ENCODE measurements at regions not wholly inside any gene's neighbourhood (a gene's known extent, or its start where the extent isn't known, plus 50 kb on each side); places are given as distances from the start of the nearest gene placed in this dataset.
"Not testable (repeated sequence)": the region's sequence is repeated elsewhere in the genome, so short reads cannot be mapped to it uniquely, and the experiment has no call there.

- TF ChIP-seq BHLHE40 (IDR thresholded peaks at IDR 0.05; ENCODE audit: borderline replicate concordance); NFRKB (IDR thresholded peaks at IDR 0.05); SP1 (IDR thresholded peaks at IDR 0.05); ELF4 (IDR thresholded peaks at IDR 0.05); FOXM1 (IDR thresholded peaks at IDR 0.05; ENCODE audit: borderline replicate concordance); ARNT (IDR thresholded peaks at IDR 0.05); CTBP1 (IDR thresholded peaks at IDR 0.05; ENCODE audit: borderline replicate concordance); PKNOX1 (IDR thresholded peaks at IDR 0.05); HDGF (IDR thresholded peaks at IDR 0.05; ENCODE audit: borderline replicate concordance); LEF1 (IDR thresholded peaks at IDR 0.05; ENCODE audit: borderline replicate concordance); TARDBP (IDR thresholded peaks at IDR 0.05); L3MBTL2 (conservative IDR thresholded peaks at IDR 0.05); SUZ12 (IDR thresholded peaks at IDR 0.05); FOXA1 (IDR thresholded peaks at IDR 0.05): not testable (repeated sequence)
These were observed 207.6 kb downstream of the RASSF9 start for GRCh38 chr12:85628562-85628961.
